ENCODE measurements at regions not wholly inside any gene's neighbourhood (a gene's known extent, or its start where the extent isn't known, plus 50 kb on each side); places are given as distances from the start of the nearest gene placed in this dataset.

GRCh38 chr3:1501406-1502115 is 408.7 kb downstream of the CNTN6 start:
- Histone ChIP-seq H3K9me2 (ENCODE audit: insufficient read depth, low read length) (no peaks in the 10 kb centered on the region), H2AFZ (ENCODE audit: low read depth, low read length) (no peak overlapping the region), H3K9ac (ENCODE audit: low read length) (no peak overlapping the region), H3K27me3 (ENCODE audit: insufficient read depth, low read depth, low read length) (no peaks in the 10 kb centered on the region), H3K4me2 (ENCODE audit: low read length) (no peak overlapping the region), H3K9me3 (ENCODE audit: low read length) (no peaks in the 10 kb centered on the region), H3K79me2 (replicated peaks; ENCODE audit: insufficient read depth, low read length) (no peaks in the 10 kb centered on the region), H3K36me3 (ENCODE audit: insufficient read depth, low read length) (no peaks in the 10 kb centered on the region), H3K27ac (ENCODE audit: low read length) (no peak overlapping the region), H4K20me1 (ENCODE audit: insufficient read depth) (no peaks in the 10 kb centered on the region), H3F3A (ENCODE audit: insufficient read depth, low read length, poor library complexity, severe bottlenecking) (no peaks in the 10 kb centered on the region), H3K4me3 (ENCODE audit: low read length) (no peak overlapping the region)
- no peak for TF ChIP-seq RAD21 (conservative IDR thresholded peaks at IDR 0.05)
- no peak for TF ChIP-seq EP300 (conservative IDR thresholded peaks at IDR 0.05; ENCODE audit: poor library complexity, severe bottlenecking)
- no peak for TF ChIP-seq MXI1 (conservative IDR thresholded peaks at IDR 0.05; ENCODE audit: poor library complexity, severe bottlenecking)
- TF ChIP-seq REST (IDR thresholded peaks at IDR 0.05; ENCODE audit: borderline replicate concordance) = no peak
- TF ChIP-seq TAF1 (IDR thresholded peaks at IDR 0.05; ENCODE audit: low read depth) = no peak
- no peak for TF ChIP-seq POLR2AphosphoS5 (IDR thresholded peaks at IDR 0.05)
- TF ChIP-seq EZH2 (IDR thresholded peaks at IDR 0.05; ENCODE audit: borderline replicate concordance, insufficient read depth, low read length, poor library complexity, severe bottlenecking) = no peak
- no peak for TF ChIP-seq SMC3 (conservative IDR thresholded peaks at IDR 0.05; ENCODE audit: poor library complexity)
- no peak for TF ChIP-seq CTCF (IDR thresholded peaks at IDR 0.05; ENCODE audit: poor library complexity, severe bottlenecking)

GRCh38 chr3:1506090-1506489 is 413.3 kb downstream of the CNTN6 start:
- Histone ChIP-seq H3K9me3 (ENCODE audit: low read length) (no peaks in the 10 kb centered on the region), H3K79me2 (replicated peaks; ENCODE audit: insufficient read depth, low read length) (no peaks in the 10 kb centered on the region), H2AFZ (ENCODE audit: low read depth, low read length) (no peak overlapping the region), H3K4me2 (ENCODE audit: low read length) (no peak overlapping the region), H3F3A (ENCODE audit: insufficient read depth, low read length, poor library complexity, severe bottlenecking) (no peaks in the 10 kb centered on the region), H3K9ac (ENCODE audit: low read length) (no peak overlapping the region), H3K27ac (ENCODE audit: low read length) (no peak overlapping the region), H3K27me3 (ENCODE audit: insufficient read depth, low read depth, low read length) (no peaks in the 10 kb centered on the region), H3K4me3 (ENCODE audit: low read length) (no peak overlapping the region), H3K36me3 (ENCODE audit: insufficient read depth, low read length) (no peaks in the 10 kb centered on the region), H4K20me1 (ENCODE audit: insufficient read depth) (no peaks in the 10 kb centered on the region), H3K9me2 (ENCODE audit: insufficient read depth, low read length) (no peaks in the 10 kb centered on the region)
- TF ChIP-seq EZH2 (IDR thresholded peaks at IDR 0.05; ENCODE audit: borderline replicate concordance, insufficient read depth, low read length, poor library complexity, severe bottlenecking) = no peak
- no peak for TF ChIP-seq REST (IDR thresholded peaks at IDR 0.05; ENCODE audit: borderline replicate concordance)
- no peak for TF ChIP-seq EP300 (conservative IDR thresholded peaks at IDR 0.05; ENCODE audit: poor library complexity, severe bottlenecking)
- no peak for TF ChIP-seq MXI1 (conservative IDR thresholded peaks at IDR 0.05; ENCODE audit: poor library complexity, severe bottlenecking)
- no peak for TF ChIP-seq RAD21 (conservative IDR thresholded peaks at IDR 0.05)
- no peak for TF ChIP-seq CTCF (IDR thresholded peaks at IDR 0.05; ENCODE audit: poor library complexity, severe bottlenecking)
- TF ChIP-seq POLR2AphosphoS5 (IDR thresholded peaks at IDR 0.05) = no peak
- no peak for TF ChIP-seq SMC3 (conservative IDR thresholded peaks at IDR 0.05; ENCODE audit: poor library complexity)
- TF ChIP-seq TAF1 (IDR thresholded peaks at IDR 0.05; ENCODE audit: low read depth) = no peak
